GM23248 (cell line): ENCODE measurements at regions not wholly inside any gene's neighbourhood (a gene's known extent, or its start where the extent isn't known, plus 50 kb on each side); places are given as distances from the start of the nearest gene placed in this dataset.
"Not testable (repeated sequence)": the region's sequence is repeated elsewhere in the genome, so short reads cannot be mapped to it uniquely, and the experiment has no call there.

ENCODE experiments used
- EZH2 ChIP-seq: fragments of 200-600 bp; sonication (generic); IDR thresholded peaks from 2 replicates; pipeline ENCODE4 v1.6.1; 2018; ENCODE audit warnings: antibody characterized with exemption, mild to moderate bottlenecking; ENCODE audit not compliant: insufficient read depth, poor library complexity, severe bottlenecking
- EZH2phosphoT487 ChIP-seq: fragments of 200-600 bp; sonication (generic); IDR thresholded peaks from 2 replicates; pipeline ENCODE4 v1.6.1; 2018; ENCODE audit warnings: antibody characterized with exemption, moderate library complexity, mild to moderate bottlenecking, low read depth; ENCODE audit not compliant: insufficient read depth

DNA sequence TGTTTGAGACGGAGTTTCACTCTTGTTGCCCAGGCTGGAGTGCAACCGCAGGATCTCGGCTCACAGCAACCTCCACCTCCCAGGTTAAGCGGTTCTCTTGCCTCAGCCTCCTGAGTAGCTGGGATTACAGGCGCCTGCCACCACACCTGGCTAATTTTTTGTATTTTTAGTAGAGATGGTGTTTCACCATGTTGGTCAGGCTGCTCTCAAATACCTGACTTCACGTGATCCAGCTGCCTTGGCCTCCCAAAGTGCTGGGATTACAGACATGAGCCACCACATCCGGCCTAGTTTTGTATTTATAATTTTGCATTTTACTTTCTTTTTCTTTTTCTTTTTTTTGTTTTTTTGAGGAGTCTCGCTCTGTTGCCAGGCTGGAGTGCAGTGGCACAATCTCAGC, 85.3 kb upstream of the LARP1 start:
- not testable (repeated sequence) for TF ChIP-seq EZH2, EZH2phosphoT487
